ENCODE measurements at regions not wholly inside any gene's neighbourhood (a gene's known extent, or its start where the extent isn't known, plus 50 kb on each side); places are given as distances from the start of the nearest gene placed in this dataset.

- TF ChIP-seq SIN3A (IDR thresholded peaks at IDR 0.05; ENCODE audit: borderline replicate concordance, insufficient read depth, low read length): no peak
- no peak for TF ChIP-seq TAF1 (IDR thresholded peaks at IDR 0.05; ENCODE audit: borderline replicate concordance, insufficient read depth, low read length)
- TF ChIP-seq FOXP2 (optimal IDR thresholded peaks at IDR 0.05; ENCODE audit: borderline replicate concordance, extremely low read depth, extremely low read length, insufficient read depth): no peak
- TF ChIP-seq, protein P1, sequence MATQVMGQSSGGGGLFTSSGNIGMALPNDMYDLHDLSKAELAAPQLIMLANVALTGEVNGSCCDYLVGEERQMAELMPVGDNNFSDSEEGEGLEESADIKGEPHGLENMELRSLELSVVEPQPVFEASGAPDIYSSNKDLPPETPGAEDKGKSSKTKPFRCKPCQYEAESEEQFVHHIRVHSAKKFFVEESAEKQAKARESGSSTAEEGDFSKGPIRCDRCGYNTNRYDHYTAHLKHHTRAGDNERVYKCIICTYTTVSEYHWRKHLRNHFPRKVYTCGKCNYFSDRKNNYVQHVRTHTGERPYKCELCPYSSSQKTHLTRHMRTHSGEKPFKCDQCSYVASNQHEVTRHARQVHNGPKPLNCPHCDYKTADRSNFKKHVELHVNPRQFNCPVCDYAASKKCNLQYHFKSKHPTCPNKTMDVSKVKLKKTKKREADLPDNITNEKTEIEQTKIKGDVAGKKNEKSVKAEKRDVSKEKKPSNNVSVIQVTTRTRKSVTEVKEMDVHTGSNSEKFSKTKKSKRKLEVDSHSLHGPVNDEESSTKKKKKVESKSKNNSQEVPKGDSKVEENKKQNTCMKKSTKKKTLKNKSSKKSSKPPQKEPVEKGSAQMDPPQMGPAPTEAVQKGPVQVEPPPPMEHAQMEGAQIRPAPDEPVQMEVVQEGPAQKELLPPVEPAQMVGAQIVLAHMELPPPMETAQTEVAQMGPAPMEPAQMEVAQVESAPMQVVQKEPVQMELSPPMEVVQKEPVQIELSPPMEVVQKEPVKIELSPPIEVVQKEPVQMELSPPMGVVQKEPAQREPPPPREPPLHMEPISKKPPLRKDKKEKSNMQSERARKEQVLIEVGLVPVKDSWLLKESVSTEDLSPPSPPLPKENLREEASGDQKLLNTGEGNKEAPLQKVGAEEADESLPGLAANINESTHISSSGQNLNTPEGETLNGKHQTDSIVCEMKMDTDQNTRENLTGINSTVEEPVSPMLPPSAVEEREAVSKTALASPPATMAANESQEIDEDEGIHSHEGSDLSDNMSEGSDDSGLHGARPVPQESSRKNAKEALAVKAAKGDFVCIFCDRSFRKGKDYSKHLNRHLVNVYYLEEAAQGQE (IDR thresholded peaks at IDR 0.05; ENCODE audit: insufficient read depth in 1 of 2, low read depth in 2 of 2, low read length in 2 of 2): no peak
- TF ChIP-seq POLR2AphosphoS5 (IDR thresholded peaks at IDR 0.05; ENCODE audit: low read depth, low read length): no peak
Measured at GRCh38 chr7:10685040-10685439, 288.6 kb upstream of the PHF14 start.

DNA sequence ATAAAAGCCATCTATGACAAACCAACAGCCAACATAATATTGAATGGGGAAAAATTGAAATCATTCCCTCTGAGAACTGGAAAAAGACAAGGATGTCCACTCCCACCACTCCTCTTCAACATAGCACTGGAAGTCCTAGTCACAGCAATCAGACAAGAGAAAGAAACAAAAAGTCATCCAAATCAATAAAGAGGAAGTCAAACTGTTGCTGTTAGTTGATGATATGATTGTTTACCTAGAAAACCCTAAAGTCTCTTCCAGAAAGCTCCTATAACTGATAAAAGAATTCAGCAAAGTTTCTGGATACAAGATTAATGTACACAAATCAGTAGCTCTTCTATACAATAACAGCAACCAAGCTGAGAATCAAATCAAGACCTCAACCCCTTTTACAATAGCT lies 285.1 kb upstream of the PHF14 start:
- TF ChIP-seq, protein P1 (IDR thresholded peaks at IDR 0.05; ENCODE audit: insufficient read depth in 1 of 2, low read depth in 2 of 2, low read length in 2 of 2): no peak
- no peak for TF ChIP-seq FOXP2 (optimal IDR thresholded peaks at IDR 0.05; ENCODE audit: borderline replicate concordance, extremely low read depth, extremely low read length, insufficient read depth)
- no peak for TF ChIP-seq POLR2AphosphoS5 (IDR thresholded peaks at IDR 0.05; ENCODE audit: low read depth, low read length)
- TF ChIP-seq TAF1 (IDR thresholded peaks at IDR 0.05; ENCODE audit: borderline replicate concordance, insufficient read depth, low read length): no peak
- no peak for TF ChIP-seq SIN3A (IDR thresholded peaks at IDR 0.05; ENCODE audit: borderline replicate concordance, insufficient read depth, low read length)

- TF ChIP-seq, protein P1 (IDR thresholded peaks at IDR 0.05; ENCODE audit: insufficient read depth in 1 of 2, low read depth in 2 of 2, low read length in 2 of 2): no peak
- no peak for TF ChIP-seq FOXP2 (optimal IDR thresholded peaks at IDR 0.05; ENCODE audit: borderline replicate concordance, extremely low read depth, extremely low read length, insufficient read depth)
- no peak for TF ChIP-seq SIN3A (IDR thresholded peaks at IDR 0.05; ENCODE audit: borderline replicate concordance, insufficient read depth, low read length)
- no peak for TF ChIP-seq POLR2AphosphoS5 (IDR thresholded peaks at IDR 0.05; ENCODE audit: low read depth, low read length)
- TF ChIP-seq TAF1 (IDR thresholded peaks at IDR 0.05; ENCODE audit: borderline replicate concordance, insufficient read depth, low read length): no peak
Measured at GRCh38 chr7:10696064-10696463, 277.6 kb upstream of the PHF14 start.

- no peak for TF ChIP-seq TAF1 (IDR thresholded peaks at IDR 0.05; ENCODE audit: borderline replicate concordance, insufficient read depth, low read length)
- no peak for TF ChIP-seq POLR2AphosphoS5 (IDR thresholded peaks at IDR 0.05; ENCODE audit: low read depth, low read length)
- no peak for TF ChIP-seq FOXP2 (optimal IDR thresholded peaks at IDR 0.05; ENCODE audit: borderline replicate concordance, extremely low read depth, extremely low read length, insufficient read depth)
- TF ChIP-seq, protein P1 (IDR thresholded peaks at IDR 0.05; ENCODE audit: insufficient read depth in 1 of 2, low read depth in 2 of 2, low read length in 2 of 2): no peak
- TF ChIP-seq SIN3A (IDR thresholded peaks at IDR 0.05; ENCODE audit: borderline replicate concordance, insufficient read depth, low read length): no peak
Measured at GRCh38 chr7:10703059-10703458, 270.6 kb upstream of the PHF14 start.

DNA sequence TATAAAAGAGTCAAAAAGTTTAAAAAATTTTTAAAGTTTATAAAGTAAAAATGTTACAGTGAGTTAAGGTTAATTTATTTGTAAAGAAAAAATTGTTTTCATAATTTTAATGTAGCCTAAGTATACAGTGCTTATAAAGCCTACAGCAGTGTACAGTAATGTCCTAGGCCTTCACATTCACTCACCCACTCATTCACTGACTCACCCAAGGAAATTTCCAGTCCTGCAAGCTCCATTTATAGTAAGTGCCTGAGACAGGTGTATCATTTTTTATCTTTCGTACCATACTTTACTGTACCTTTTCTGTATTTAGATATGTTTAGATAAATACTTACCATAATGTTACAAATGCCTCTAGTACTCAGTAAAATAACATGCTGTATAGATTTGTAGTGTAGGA lies 269.7 kb upstream of the PHF14 start:
- TF ChIP-seq SIN3A (IDR thresholded peaks at IDR 0.05; ENCODE audit: borderline replicate concordance, insufficient read depth, low read length) (no peak), TAF1 (IDR thresholded peaks at IDR 0.05; ENCODE audit: borderline replicate concordance, insufficient read depth, low read length) (no peak), POLR2AphosphoS5 (IDR thresholded peaks at IDR 0.05; ENCODE audit: low read depth, low read length) (no peak), FOXP2 (optimal IDR thresholded peaks at IDR 0.05; ENCODE audit: borderline replicate concordance, extremely low read depth, extremely low read length, insufficient read depth) (no peak)
- TF ChIP-seq, protein P1 (IDR thresholded peaks at IDR 0.05; ENCODE audit: insufficient read depth in 1 of 2, low read depth in 2 of 2, low read length in 2 of 2): no peak

All from PFSK-1 (cell line).